Astrocyte (in vitro differentiated cells and primary cell): ENCODE measurements at regions not wholly inside any gene's neighbourhood (a gene's known extent, or its start where the extent isn't known, plus 50 kb on each side); places are given as distances from the start of the nearest gene placed in this dataset.

Experiments
- EZH2 ChIP-seq: IDR thresholded peaks from 2 replicates; pipeline ENCODE4 v1.6.1; 2012; ENCODE audit warnings: mild to moderate bottlenecking, low read length, inconsistent platforms; ENCODE audit not compliant: insufficient read depth
- TF ChIP-seq, protein P1 (sequence below): IDR thresholded peaks from 2 replicates; pipeline ENCODE4 v1.5.1; 2011; ENCODE audit warnings: low read depth, mild to moderate bottlenecking, inconsistent platforms, low read length, moderate library complexity; ENCODE audit not compliant: insufficient read depth

GRCh38 chr1:56223968-56224367, 355.4 kb downstream of the PLPP3 start:
- TF ChIP-seq, protein P1, sequence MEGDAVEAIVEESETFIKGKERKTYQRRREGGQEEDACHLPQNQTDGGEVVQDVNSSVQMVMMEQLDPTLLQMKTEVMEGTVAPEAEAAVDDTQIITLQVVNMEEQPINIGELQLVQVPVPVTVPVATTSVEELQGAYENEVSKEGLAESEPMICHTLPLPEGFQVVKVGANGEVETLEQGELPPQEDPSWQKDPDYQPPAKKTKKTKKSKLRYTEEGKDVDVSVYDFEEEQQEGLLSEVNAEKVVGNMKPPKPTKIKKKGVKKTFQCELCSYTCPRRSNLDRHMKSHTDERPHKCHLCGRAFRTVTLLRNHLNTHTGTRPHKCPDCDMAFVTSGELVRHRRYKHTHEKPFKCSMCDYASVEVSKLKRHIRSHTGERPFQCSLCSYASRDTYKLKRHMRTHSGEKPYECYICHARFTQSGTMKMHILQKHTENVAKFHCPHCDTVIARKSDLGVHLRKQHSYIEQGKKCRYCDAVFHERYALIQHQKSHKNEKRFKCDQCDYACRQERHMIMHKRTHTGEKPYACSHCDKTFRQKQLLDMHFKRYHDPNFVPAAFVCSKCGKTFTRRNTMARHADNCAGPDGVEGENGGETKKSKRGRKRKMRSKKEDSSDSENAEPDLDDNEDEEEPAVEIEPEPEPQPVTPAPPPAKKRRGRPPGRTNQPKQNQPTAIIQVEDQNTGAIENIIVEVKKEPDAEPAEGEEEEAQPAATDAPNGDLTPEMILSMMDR, result no peak
- no peak for TF ChIP-seq EZH2
